ENCODE measurements at regions not wholly inside any gene's neighbourhood (a gene's known extent, or its start where the extent isn't known, plus 50 kb on each side); places are given as distances from the start of the nearest gene placed in this dataset.

GRCh38 chr14:101008196-101008595 is 104.7 kb upstream of the RTL1 start:
- TF ChIP-seq SMC3 (IDR thresholded peaks at IDR 0.05; ENCODE audit: low read depth, low read length) (no peak), MXI1 (IDR thresholded peaks at IDR 0.05; ENCODE audit: low read depth, low read length) (no peak), FOXJ3 (CRISPR knock-in tag; IDR thresholded peaks at IDR 0.05) (no peak), CTCF (IDR thresholded peaks at IDR 0.05) (no peak), POLR2AphosphoS5 (IDR thresholded peaks at IDR 0.05; ENCODE audit: low read depth, low read length) (no peak), EP300 (IDR thresholded peaks at IDR 0.05; ENCODE audit: borderline replicate concordance in 1 of 2, low read depth in 1 of 2, low read length in 1 of 2) (no peak), FOXM1 (IDR thresholded peaks at IDR 0.05; ENCODE audit: low read depth) (no peak)

Measured in SK-N-SH (cell line).